Hypothalamus (tissue), 51 donors: ENCODE measurements at regions not wholly inside any gene's neighbourhood (a gene's known extent, or its start where the extent isn't known, plus 50 kb on each side); places are given as distances from the start of the nearest gene placed in this dataset.

Experiments
- DNase-seq, 51 donors: peaks; one replicate each; lab custom pipeline; 2025; lab: John Stamatoyannopoulos, UW

DNA sequence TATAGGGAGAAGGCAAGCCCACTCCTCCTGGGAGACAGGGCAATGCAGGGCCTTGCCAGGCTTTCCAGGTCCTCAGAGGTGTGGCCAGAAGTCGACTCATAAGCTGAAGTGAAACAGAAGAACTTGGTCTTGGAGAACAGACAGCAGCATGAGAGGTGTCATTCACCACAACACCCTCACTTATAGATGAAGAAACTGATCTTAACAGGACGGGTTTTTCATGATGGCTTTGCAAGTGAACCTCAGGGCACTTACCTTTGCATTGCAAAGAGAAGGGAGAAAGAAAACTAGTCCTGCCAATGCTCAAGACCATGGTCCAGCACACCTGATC lies 198.8 kb downstream of the CYRIA start:
- DNase-seq = no peak

DNA sequence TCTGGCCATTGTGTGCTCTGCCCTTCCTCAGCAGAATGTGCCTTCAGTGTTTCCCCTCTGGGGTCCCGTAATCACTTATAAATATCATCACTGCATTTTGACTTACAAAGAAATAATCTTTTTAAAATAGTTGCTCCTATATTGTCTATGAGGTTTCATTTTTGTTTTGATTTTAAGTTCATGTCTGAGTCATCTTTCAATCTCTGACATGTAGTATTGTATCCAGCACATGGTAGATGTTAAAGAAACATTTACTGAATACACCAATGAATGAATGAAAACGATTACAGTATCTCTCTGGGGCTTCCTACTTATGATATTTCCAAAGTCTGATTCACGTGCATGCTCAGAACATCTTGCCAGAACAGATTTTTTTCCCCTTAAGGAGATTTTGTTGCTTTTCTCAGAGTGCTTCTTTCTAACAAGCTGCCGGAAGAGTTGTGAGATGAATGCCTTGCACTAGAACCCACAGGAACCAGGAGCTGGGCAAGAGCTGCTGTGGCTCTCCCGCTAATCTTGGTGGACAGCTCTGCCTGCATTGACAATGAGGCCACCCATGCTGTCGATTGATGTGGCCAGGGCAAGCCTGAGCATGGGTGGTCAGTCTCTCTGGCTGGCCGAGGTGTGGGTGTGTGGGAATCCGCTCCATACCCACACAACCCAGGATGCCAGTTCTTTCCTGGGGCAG lies 199.4 kb downstream of the CYRIA start:
- no peak for DNase-seq

GRCh38 chr2:16464641-16465040 lies 201.0 kb downstream of the CYRIA start:
- no peak for DNase-seq

- DNase-seq = no peak
These were observed 202.7 kb downstream of the CYRIA start for GRCh38 chr2:16462958-16463357.

GRCh38 chr2:16461672-16462071 lies 204.0 kb downstream of the CYRIA start:
- no peak for DNase-seq

DNA sequence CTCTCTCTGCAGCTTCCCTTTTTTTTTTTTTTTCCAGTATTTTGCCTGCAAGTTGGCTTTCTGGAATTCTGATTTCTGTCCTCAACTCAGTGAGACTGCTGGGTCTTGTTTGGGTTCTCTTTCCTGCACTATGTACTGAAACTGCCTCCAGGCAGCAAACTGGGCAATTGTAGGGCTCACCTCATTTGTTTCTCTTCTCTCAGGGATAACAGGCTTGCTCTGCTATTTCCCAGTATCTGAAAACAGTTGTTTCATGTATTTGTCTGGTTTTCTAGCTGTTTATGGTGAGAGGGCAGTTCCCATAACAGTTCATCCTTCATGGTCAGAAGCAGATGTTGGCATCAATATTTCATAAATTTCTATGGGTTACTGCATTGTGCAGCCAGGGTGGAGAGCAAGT lies 206.0 kb downstream of the CYRIA start:
- DNase-seq = no peak

- DNase-seq = no peak
These were observed 211.0 kb downstream of the CYRIA start for GRCh38 chr2:16454621-16455020.

- DNase-seq = no peak
These were observed 213.5 kb downstream of the CYRIA start for GRCh38 chr2:16452123-16452522.

GRCh38 chr2:16446706-16447105 lies 218.9 kb downstream of the CYRIA start:
- no peak for DNase-seq

- DNase-seq = no peak
These were observed 222.7 kb downstream of the CYRIA start for GRCh38 chr2:16442971-16443370.

DNA sequence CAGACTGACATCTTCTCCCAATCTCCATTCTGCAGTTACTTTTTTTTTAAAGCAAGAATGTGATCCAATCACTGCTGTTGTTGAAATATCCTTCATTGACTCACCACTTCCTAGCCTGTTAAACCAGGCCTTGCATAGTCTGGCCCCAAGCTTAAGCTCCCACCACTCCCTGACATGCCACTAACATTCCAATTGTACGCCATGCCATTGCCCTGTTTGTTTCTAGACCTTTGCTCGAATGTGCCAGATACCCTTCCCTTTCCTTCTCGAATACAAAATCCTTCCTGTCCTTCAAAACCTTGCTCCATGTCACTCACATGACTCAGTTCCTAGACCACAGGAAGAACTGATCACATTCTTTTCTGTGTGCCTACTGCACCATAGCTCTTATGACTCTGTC lies 224.2 kb downstream of the CYRIA start:
- DNase-seq = no peak

- DNase-seq = no peak
These were observed 224.7 kb downstream of the CYRIA start for GRCh38 chr2:16440898-16441297.

- no peak for DNase-seq
These were observed 226.9 kb downstream of the CYRIA start for GRCh38 chr2:16438613-16439321.

DNA sequence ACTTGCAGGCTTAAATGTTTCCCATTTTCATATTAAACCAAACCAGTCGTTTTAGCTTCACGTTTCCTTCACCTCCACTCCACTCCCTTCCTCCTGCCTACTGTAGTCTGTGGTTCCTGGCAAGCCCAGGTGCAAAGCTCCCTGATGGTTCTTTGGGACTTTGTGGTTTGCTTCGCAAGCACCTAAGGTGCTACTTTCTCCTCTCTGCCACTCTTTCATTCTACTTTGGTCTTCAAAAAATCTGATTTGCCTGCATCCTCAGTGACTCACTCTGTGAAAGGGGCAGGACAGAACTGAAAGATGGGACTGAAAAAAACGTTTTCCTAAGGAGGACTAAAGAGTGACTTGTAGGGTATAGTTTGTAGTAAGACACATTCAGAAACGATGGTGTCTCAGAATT lies 228.4 kb downstream of the CYRIA start:
- DNase-seq = no peak

DNA sequence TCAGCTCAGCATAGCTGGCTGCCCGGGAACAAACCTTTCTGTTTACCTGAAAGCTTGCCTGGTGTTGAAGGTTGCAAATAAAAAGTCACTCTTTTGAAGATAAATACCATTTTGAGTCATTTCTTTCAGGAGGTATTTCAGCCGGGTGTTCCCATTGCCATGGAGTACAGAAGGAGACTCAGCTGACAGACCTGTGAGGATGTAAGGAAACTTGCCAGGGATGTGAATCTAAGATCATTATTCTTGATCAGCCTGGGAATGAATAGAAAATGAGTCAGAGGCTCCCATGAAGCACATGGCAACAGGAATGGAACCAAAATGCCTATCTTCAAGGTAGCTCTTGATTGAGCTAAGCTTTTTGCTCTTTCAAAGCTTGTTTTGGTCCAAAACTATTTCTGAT lies 231.2 kb downstream of the CYRIA start:
- peak in 1 of 51 donors; percentile 0 for DNase-seq

DNA sequence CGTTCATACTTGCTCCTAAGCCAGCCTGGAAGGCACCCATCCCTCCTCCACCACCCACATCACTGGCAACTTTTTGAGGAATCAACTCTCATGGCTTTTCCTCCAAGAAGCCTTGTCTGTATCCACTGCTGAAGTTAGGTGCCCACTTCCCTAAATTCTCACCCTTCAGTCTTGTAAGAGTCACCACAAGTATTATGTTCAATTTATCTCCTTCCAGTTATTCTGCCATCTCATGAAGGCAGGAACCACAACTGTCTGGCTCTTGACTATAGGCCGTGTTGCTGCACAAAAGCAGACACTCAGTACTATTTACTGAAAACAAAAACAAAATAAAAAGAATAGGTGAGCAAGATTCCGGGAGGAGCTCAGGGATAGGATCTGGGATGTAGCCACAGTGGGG lies 234.8 kb downstream of the CYRIA start:
- no peak for DNase-seq

DNA sequence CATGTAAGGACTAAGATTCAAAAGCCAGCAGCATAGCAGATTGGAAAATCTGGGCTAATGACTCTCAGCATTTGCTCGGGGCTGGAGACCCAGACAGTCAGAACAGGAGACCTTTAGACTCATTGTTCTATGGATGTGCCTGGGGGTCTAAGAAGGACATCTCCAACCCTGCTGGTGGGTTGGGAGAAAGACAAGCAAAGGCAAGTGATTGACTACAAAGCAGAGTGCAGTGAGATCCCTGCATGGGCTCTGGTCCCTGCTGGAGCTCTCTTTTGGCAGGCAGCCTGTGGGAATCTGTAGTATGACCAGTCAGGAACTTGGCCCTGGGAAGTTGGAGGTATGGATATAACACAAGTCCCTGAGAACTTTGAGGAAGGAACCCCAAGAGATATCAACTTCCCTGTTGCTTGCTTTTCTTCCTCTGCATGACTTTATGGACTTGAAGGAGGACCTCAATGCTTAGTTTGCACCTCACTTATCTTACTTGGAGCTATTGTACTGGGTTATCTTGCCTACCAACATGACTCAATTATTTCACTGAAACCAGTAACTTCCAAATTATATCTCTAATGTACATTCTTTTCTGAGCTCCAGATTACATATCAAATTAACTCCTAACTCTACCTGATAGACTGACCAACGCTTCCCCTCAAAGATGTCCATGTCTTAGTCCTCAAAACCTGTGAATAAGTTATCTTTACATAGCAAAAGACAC lies 236.0 kb downstream of the CYRIA start:
- DNase-seq = no peak

DNA sequence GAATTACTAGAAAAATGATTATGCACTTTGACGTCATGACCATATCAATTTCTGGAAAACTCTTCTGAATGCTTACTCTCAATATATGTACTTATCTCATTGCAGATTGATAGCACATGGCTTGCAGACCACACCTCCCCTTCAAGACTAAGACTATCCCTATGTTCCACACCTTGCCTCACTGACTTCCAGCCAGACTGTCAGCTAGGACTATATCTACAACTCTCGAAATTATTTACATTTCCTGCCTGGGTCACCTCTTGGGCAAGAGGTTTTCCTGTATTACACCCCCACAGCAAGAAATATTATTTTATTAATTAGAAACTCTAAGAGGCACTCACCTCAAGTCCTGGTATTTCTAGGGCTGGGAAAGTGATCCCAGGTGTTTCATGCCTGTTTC lies 236.6 kb downstream of the CYRIA start:
- no peak for DNase-seq

- DNase-seq = no peak
These were observed 239.9 kb downstream of the CYRIA start for GRCh38 chr2:16425462-16426336.

DNA sequence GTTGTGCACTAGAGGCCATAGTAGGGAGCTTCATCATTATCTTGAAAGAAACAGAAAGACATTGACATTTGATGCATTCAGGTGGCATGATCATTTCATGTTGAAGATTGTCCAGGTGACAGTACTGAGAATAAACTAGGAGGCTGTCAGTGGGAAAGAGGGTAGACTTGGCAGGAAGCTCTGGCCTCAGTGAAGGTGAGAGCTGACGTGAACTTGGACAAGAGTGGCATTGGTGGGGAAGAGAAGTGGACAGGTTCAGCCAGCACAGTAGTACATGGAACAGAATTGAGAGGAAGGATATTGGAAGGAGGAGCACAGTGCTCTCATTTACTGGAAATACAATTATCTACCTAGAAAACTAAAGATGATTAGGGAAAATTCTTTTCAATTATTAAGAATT lies 245.2 kb downstream of the CYRIA start:
- DNase-seq = no peak

DNA sequence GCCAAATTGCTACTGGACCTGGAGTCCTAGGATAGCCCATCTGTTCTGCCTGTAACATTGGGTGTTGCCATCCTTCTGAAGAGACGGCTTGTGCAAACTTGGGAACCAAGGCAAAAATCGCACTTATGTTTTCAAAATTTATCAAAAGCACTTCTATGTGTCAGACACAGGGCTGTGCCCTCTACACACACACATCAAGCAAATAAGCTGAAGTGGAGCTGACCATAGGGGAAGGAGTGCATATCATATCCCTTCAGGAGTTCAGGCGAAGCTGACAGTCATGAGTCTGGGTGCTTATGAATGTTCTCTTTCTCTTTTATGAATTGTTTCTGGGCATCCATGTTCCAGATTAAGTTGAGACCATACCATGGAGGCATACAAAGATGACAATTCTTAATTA lies 247.9 kb downstream of the CYRIA start:
- DNase-seq = no peak
